HG03108 (cell line): ENCODE measurements at regions not wholly inside any gene's neighbourhood (a gene's known extent, or its start where the extent isn't known, plus 50 kb on each side); places are given as distances from the start of the nearest gene placed in this dataset.
"Not testable (repeated sequence)": the region's sequence is repeated elsewhere in the genome, so short reads cannot be mapped to it uniquely, and the experiment has no call there.

Source experiments
- ATAC-seq: cut with Tn5 transposase; IDR thresholded peaks from one replicate; pipeline ENCODE4 v1.9.1; 2021; ENCODE audit warnings: moderate library complexity; ENCODE audit not compliant: unreplicated experiment

DNA sequence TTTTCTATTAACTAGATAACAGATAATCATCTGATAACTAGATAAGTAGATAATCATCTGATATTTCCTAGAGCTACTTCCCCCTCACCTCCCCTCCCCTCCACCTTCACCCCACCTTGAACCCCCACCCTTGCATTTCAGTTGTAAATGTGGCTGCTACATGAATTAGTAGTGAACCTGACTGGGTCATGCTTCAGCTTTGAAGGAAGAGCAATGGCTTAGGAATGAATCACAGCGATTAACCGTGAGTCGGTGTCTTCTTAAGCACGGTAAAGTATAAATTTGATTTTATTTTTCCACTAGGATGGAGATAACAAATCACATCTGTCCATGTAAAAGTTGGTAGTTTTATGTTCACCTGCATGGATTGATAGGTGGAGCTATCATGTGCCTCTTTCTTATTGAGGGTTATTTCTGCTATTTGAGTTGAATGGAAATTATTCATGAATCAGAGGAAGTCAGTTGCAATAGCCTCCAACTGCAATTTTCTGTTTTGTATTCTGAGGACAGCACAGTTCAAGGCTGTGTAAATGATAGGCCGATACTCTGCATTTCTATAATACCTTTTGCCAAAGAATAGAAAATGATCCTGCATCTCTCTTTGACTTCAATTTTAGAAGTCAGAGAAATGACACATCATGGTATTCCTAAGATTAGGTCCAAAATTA is 235.0 kb downstream of the PTGER3 start:
- ATAC-seq: no peak

DNA sequence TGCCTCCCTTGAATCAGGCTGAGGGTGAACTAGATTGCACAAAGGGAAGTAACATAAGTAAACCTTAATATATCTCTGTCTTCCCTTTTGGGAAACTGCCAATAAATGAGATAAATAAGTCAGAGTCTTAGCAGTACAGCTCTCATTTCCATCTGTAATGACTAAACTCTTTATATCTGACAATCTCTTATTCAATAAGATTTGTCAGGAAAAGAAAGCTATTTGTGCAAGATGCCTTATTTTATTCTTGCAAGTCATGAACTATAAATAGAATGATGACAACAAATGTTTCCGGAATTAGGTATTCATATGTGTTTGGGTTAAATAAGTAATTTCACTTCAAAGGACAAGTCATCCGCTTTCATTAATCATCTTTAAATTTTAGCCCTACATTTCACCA is 229.2 kb downstream of the PTGER3 start:
- no peak for ATAC-seq

DNA sequence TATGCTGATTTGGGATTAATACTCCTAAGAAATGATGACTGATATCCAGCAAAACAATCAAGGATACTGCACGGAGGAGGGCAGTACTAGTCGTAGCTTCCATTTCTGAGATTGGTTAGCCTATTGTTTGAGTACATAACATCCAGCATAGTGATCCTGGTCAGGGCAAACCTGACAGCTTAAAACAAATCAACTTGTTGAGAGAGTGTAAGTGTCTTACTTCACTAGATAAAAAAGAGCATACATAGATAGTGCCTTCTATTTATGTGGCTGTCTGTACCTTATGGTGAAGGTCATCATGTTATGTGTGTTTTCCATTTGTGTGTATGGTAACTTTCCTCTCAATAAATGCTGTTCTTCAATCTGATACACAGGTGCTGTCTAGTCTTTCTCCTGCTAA is 228.4 kb downstream of the PTGER3 start:
- no peak for ATAC-seq

DNA sequence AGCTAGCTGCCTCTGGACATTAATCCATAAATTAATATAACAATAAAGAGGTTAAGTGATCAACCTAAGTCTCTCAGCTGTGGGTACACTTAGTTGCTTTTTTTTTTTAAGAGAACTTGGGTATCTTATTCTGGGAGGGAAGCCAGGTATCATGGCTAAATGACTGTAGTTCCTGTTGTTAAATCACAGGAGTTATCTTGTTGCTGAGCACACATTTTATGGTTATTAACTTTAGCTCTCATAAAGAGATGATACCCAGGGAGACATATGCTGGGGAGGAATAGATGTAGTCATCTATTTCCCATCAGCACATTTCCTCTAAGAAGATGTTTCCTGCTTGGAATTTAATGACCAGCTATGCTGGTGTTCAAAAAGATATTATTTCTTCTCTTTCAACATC is 227.8 kb downstream of the PTGER3 start:
- ATAC-seq: no peak

DNA sequence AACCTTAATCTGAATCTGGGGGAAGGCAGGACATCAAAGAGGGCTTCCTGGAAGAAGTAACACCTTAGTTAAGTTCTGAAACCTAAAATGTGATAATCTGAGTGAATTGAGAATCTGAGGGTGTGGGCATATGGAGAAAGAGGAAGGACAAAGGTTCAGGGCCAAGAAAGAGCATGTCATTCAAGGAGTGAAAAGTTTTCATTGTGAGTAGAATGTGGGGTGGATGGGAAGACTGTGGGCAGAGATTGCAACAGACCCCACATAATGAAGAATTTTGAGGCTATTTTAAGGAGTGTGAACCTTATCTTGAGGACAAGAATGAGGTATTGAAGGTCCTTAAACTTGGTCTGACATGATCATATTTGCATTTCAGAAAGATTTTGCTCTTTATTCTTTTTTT is 227.2 kb downstream of the PTGER3 start:
- no peak for ATAC-seq

DNA sequence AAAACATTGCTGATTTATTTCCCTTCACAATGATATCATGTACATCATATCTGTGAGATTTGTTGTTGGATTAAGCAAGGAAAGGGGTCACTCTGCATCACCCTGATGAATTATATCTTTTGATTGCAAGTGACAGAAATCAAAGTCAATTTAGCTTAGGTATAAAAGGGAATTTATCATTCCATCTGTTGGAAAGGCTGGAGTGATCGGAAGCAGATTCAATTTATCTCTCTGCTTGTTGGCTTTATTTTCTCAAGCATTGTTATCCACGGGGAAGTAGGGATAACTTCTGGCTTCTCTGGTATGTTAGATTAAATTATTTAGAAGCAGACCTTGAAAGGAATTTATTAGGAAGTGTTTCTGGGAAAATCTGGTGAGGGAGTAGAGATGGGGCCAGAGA is 226.6 kb downstream of the PTGER3 start:
- no peak for ATAC-seq

DNA sequence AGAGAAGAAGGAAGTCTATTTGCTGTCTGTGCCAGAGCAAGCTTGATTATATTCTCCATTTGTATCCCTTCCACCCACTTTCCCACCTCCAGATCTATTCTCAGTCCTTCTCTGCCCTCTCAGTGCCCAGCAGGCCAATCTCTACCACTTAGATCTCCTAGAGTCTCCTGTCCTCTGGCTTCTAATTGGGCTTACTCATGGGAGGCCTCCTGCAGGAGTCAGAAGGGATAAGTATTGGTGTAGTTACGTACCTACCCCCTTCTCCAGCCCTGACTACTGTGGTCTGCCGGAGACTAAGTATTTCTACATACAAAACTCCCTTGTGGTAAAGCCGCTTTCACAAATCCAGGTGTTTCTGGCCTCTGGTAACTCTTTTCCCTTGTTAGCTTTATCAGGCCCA is 221.2 kb downstream of the PTGER3 start:
- ATAC-seq: no peak

DNA sequence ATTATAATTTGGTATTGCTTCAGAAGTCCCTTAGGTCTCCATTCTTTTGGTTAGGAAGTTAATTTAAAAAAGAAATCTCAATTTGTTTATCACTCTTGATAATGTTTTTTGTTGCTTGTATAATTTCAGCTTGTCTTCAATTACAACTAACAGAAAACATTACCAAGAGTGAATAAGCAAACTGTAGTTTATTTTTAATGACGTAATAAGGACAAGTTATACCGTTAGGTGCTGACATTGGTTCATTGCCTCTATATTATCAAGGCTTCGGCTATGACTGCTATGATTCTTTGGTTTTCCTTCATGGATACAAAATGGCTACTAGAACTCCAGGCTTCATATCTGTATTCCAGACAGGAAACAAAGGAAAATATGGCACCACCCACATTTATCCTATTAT is 220.6 kb downstream of the PTGER3 start:
- ATAC-seq: no peak

DNA sequence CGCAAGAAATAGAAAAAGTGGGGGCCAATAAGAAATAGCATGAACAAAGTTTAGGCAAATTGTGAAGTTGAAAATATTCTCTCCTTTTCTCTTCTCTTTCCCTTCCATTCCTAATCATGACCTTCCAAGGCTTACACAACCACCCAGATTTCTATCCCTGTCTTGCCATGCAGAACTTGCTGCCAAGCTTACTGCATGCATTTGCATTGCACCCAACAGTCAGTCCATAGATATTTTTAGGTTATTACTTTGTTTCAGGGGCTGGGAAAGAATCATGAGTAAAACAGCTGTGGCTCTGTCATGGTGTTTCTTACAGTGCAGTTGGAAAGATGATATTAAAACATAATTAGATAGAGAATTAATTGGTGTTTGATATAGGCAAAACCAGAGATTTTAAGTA is 219.4 kb downstream of the PTGER3 start:
- no peak for ATAC-seq

DNA sequence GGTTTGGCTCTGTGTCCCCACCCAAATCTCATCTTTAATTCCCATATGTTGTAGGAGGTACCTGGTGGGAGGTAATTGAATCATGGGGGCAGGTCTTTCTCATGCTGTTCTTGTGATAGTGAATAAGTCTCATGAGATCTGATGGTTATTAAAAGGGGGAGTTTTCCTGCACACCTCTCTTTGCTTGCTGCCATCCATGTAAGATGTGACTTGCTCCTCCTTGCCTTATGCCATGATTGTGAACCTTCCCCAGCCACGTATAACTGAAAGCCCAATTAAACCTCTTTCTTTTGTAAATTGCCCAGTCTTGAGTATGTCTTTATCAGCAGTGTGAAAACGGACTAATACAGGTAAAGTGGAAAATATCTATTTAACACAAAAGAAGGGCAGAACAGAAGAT is 213.3 kb downstream of the PTGER3 start:
- not testable (repeated sequence) for ATAC-seq

DNA sequence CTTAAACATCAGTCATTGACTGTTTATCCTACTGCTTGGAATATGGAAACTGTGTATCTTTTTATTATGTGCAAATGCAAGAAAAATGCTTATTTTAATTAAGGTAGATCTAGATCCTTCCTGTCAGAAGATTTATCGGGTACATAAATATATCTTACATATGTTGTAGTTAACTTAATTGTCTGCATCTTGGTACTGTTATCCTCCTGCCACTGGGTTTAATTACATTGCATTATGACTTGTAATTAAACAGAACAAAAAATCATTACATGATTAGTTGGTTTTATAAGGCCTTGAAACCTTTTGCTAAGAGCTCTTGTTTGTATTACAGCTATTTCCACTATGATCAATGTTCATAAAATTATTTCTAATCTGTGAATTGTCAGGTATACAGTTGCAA is 211.2 kb downstream of the PTGER3 start:
- ATAC-seq: no peak

DNA sequence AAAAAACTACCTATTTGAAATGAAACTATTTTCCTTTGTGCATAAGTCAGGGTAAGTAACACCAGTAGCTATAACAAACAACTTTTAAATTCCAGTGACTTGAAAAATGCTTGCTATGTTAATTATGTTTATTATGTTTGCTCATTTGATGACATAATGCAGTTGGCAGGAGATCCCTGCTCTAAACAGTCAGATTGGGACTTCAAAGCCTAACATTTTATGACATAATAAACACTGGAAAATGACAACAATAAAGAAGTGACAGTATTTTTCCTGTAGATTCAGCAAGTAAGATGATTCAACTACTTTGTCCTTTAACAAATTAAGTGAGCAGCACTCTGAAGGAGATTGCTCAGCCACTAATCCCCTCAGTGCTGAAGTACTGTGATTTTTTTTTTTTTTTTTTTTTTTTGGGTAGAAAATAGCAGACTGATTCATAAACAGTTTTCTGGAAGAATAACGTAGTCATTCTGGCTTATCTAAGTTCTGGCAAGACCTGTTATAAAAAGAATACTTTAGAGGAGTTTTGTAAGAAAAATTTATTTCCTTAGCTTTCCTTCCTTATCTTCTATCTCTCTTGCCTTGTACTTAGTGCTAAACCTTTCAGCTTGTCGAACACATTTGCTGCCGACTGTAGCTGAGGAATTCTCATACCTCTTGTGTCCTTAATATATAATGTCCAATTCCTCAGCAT is 207.2 kb downstream of the PTGER3 start:
- no peak for ATAC-seq

DNA sequence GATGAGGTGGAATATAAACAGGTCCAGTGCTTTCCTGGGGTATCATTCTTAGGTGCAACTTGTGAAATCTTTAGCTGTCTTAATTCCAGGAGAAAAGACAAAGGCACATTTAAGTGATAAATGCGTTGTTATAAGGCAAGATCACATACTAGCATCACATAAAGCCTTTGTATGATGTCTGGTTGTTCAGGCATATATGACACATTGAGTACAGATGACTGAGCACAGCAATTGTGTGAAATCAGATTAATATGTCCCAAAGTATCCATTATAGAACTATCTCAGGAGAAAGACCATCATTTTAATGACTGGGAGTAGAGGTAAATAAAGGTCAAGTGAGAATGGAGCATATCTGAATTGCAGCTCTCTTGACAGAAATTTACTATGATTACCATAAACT is 205.1 kb downstream of the PTGER3 start:
- ATAC-seq: no peak

DNA sequence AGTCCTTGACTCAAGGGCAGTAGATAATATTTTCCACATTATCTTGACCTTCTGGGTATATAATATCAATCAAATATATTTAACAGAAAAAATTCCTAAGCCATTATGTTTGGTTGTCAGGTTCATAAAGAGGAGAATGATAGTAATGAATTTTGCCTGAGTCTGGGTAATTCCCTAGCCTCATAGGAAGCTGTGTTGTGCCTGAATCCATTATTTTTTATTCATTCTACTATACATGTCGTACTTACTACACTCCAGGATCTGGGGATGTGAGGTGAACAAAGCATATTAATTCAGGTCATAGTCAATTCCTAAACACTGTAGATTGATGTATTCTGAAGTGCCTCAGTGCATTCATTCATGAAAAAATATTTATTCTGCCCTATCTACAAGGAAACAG is 204.2 kb downstream of the PTGER3 start:
- ATAC-seq: no peak

DNA sequence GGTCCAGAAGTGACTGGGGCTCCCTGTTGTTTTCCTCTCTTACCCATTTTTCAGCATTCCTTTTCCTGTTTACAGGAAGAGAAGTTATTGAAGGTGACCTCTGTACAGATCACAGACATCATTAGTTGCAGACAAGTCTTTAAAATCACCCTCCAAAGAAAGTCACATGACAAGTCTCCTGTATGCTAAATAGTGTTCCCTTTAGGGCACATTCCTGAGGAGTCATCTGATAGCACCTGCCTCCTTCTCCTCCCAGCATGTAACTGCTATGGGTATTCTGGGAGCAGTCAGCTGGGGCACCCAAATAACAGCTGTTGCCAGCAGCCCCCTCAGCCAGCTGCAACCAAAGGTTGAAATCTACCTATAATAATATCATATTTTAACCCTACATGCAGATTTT is 200.6 kb downstream of the PTGER3 start:
- no peak for ATAC-seq

DNA sequence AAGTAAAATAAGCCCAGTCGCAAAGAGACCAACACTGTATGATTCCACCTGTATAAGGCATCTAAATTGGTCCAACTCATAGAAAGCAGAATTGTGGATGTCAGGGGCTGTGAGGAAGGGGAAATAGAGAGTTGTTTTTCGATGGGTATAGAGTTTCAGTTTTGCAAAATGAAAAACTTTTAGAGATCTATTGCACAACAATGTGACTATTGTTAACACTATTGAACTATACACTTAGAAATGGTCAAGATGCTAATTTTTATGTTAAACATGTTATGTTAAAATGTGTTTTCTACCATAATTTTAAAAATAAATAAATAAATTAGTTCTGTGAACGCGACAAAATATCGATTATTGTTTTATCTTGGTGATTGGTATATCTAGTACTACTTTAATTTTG is 192.4 kb downstream of the PTGER3 start:
- ATAC-seq: no peak

DNA sequence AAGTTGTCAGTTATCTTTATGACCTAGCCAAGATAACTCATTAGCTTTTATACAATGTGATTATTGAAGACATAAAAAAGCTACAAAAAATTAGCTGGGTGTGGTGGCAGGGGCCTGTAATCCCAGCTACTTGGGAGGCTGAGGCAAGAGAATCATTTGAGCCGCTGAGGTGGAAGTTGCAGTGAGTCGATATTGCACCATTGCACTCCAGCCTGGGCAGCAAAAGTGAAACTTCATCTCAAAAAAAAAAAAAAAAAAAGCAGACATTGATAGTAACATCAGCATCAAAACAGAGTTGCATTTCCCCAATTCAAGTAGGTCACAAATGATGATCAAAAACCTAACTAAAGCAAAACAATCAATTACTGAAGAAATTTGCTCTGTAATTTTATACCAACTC is 191.4 kb downstream of the PTGER3 start:
- ATAC-seq: no peak

DNA sequence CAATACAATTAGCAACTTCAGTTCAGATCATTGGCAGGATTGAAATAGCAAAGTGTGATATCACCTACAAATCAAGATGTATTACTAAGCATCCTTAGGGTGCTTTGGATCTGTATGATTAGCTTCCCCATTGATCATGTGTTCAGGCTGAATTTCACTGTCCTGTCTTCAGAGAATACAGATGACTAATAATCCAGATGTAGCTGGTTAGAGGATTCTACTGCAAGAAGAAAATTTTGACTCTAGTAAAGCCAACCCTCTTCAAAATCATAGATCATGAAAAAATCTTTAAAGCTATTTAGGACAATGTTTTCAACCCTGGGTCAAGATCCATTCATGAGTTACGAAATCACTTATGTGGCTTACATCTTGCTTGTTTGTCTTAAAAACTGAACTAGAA is 184.4 kb downstream of the PTGER3 start:
- no peak for ATAC-seq

DNA sequence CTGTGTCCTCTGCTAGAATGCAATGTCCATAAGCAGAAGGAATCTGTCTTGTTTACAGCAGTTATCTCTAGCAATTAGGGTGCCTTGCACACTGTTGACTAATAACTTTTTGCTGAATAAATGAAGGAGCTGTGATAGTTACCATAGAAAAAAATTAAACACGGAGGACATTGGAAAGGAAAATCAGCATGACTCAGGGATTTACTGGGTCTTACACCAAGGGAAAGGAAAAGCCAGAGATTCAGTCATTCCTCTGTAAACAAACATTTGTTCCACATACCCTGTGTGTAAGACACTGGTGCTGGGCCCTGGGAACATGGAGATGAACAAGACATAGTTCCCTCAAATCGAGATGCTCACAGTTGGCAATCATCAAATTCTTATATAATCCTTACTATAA is 183.3 kb downstream of the PTGER3 start:
- ATAC-seq: no peak

DNA sequence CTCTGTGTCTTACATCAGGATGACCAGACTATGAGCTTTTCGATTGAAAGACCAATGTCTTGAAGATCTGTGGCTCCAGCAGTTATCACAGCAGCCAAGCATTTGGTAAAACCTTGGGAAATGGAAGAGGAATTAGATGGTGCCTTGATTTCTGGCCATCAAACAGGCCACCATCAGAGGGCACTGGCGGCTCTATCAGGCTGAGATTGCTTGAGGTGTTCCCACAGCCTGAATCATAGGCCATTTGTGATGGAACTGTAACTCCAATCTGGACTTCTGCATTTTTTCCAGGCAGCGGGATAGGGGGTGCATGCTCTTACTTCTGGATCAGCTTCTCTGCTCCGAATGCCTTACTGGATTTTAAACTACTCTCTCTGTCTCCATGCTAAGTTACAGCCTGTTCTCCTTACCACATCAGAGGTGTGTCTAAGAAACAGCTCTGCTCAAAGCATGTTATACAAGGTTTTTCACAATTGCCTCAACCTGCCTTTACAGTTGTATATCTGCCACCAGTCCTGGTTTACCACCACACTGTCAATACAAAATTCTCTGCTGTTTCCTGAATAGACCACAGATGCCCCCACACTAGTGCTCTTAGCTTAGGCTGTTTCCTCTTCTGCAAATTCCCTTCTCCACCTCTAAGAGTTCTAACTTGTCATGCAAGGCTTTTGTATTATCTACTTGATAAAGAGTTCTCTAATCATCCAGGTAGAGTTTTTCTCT is 180.9 kb downstream of the PTGER3 start:
- ATAC-seq: no peak

DNA sequence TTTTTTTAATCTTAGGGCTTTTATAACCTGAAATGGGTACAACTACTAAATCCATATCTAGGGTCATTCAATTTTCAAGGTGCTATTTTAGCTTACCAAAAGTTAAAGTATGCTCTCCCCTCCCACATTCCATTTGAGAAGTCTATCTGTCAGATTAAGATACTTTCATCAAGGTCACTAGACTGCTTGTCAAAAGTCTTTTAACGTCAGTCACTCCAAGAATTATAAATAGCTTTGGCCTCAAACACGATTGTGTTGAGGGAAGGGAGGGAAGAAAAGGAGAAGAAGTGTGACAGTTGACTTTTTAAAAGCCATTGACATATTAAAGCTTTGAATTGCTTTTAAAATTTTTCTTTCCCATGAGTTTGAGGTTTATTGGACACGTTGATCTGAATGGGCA is 175.8 kb downstream of the PTGER3 start:
- ATAC-seq: no peak

DNA sequence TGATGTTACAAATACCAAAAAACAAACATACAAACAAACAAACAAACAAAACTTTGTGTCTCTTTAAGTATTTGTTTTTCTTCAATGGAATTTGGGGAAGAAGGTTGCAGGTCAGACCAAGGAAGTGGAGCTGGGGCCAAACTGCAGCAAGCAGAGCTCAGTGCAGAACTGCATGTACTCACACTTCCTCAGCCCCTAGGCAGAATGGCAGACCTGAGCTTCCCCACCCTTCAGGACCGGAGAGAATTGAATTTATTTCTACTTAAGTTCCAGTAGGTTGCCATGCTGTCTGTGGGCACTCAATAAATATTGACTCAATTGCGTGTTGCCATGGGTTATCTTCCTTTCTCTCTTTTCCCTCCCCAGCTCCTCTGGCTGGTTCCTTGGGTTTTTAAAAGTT is 173.6 kb downstream of the PTGER3 start:
- ATAC-seq: no peak
